Body of pancreas (tissue), 4 donors: ENCODE measurements at regions not wholly inside any gene's neighbourhood (a gene's known extent, or its start where the extent isn't known, plus 50 kb on each side); places are given as distances from the start of the nearest gene placed in this dataset.

ENCODE experiments used
- CTCF ChIP-seq, 7 experiments: fragments of 450-650 bp in 4 of 7; fragments of 200-600 bp in 3 of 7; sonication (generic) in 3 of 7; IDR thresholded peaks; one replicate each; pipeline ENCODE4 v1.5.1; 2016 to 2019; ENCODE audit warnings: antibody characterized with exemption in 7 of 7
- POLR2A ChIP-seq, 3 donors: fragments of 450-650 bp; IDR thresholded peaks; one replicate each; pipeline ENCODE4 v1.6.1; 2016; ENCODE audit warnings: antibody characterized with exemption in 3 of 3, mild to moderate bottlenecking in 2 of 3

DNA sequence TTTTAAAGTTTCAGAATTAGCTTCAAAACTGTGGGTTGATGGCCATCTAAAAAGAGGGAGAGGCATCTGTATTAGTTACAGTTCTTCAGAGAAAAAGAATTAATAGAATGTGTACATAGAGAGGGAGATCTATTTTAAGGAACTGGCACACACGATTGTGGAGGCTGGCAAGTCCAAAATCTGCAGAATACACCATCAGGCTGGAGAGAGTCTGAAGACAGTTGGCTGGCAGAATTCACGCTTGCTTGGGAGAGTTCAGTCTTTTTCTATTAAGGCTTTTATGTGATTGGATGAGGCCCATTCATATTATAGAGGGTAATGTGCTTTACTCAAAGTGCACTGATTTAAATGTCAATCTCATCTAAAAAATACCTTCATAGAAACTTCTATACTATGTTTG is 135.1 kb upstream of the SORCS1 start:
- TF ChIP-seq CTCF (IDR thresholded peaks at IDR 0.05) = no peak
- no peak for TF ChIP-seq POLR2A (IDR thresholded peaks at IDR 0.05)
